ENCODE measurements at regions not wholly inside any gene's neighbourhood (a gene's known extent, or its start where the extent isn't known, plus 50 kb on each side); places are given as distances from the start of the nearest gene placed in this dataset.

GRCh38 chr7:109527833-109528232 lies 958.2 kb downstream of the DNAJB9 start:
- POLR2A ChIA-PET, result no interaction called here
- H3K27ac Mint-ChIP-seq, result no peak overlapping the region
- intact Hi-C loops (cut with micrococcal nuclease), result no loop called here

GRCh38 chr7:109529712-109530111 lies 960.0 kb downstream of the DNAJB9 start:
- Mint-ChIP-seq H3K27me3 (no peaks in the 10 kb centered on the region), H3K27ac (no peak overlapping the region), H3K4me1 (ENCODE audit: low read depth) (no peaks in the 10 kb centered on the region), H3K4me3 (no peak overlapping the region), H3K9me3 (peaks cover 1% of the 10 kb centered on the region), H3K36me3 (ENCODE audit: low read depth) (no peaks in the 10 kb centered on the region)
- TF ChIP-seq CTCF (IDR thresholded peaks at IDR 0.05), result no peak
- ChIA-PET CTCF (no interaction called here), POLR2A (no interaction called here)
- ATAC-seq, result no peak
- intact Hi-C loops (cut with micrococcal nuclease), result no loop called here
- DNase-seq, result no peak

More at GRCh38 chr7:109527833-109528232, 958.2 kb downstream of the DNAJB9 start:
- ATAC-seq (no peak), DNase-seq (no peak)
- H3K4me3 Mint-ChIP-seq, result no peak overlapping the region
- H3K36me3 Mint-ChIP-seq (ENCODE audit: low read depth), result no peaks in the 10 kb centered on the region
- TF ChIP-seq CTCF (IDR thresholded peaks at IDR 0.05), result no peak
- no peaks in the 10 kb centered on the region for H3K4me1 Mint-ChIP-seq (ENCODE audit: low read depth)
- CTCF ChIA-PET, result no interaction called here
- H3K9me3 Mint-ChIP-seq, result peaks cover 3% of the 10 kb centered on the region
- no peaks in the 10 kb centered on the region for H3K27me3 Mint-ChIP-seq

- Mint-ChIP-seq H3K27ac (no peak overlapping the region), H3K4me3 (no peak overlapping the region), H3K9me3 (peaks cover 1% of the 10 kb centered on the region), H3K4me1 (ENCODE audit: low read depth) (no peaks in the 10 kb centered on the region), H3K36me3 (ENCODE audit: low read depth) (no peaks in the 10 kb centered on the region), H3K27me3 (no peaks in the 10 kb centered on the region)
- no peak for TF ChIP-seq CTCF (IDR thresholded peaks at IDR 0.05)
- ATAC-seq (no peak), DNase-seq (no peak)
- ChIA-PET POLR2A (no interaction called here), CTCF (no interaction called here)
- intact Hi-C loops (cut with micrococcal nuclease), result no loop called here
Measured at GRCh38 chr7:109532262-109532992, 962.8 kb downstream of the DNAJB9 start.

- no peak for TF ChIP-seq CTCF (IDR thresholded peaks at IDR 0.05)
- H3K27me3 Mint-ChIP-seq, result no peaks in the 10 kb centered on the region
- H3K4me3 Mint-ChIP-seq, result no peak overlapping the region
- no peaks in the 10 kb centered on the region for H3K36me3 Mint-ChIP-seq (ENCODE audit: low read depth)
- ChIA-PET CTCF (no interaction called here), POLR2A (no interaction called here)
- intact Hi-C loops (cut with micrococcal nuclease), result no loop called here
- H3K27ac Mint-ChIP-seq, result no peak overlapping the region
- no peaks in the 10 kb centered on the region for H3K4me1 Mint-ChIP-seq (ENCODE audit: low read depth)
- ATAC-seq (no peak), DNase-seq (no peak)
- no peaks in the 10 kb centered on the region for H3K9me3 Mint-ChIP-seq
Measured at GRCh38 chr7:109545686-109546085, 976.0 kb downstream of the DNAJB9 start.

GRCh38 chr7:109549471-109550193 lies 980.0 kb downstream of the DNAJB9 start:
- H3K27ac Mint-ChIP-seq, result no peak overlapping the region
- ChIA-PET CTCF (no interaction called here), POLR2A (no interaction called here)
- no peaks in the 10 kb centered on the region for H3K4me1 Mint-ChIP-seq (ENCODE audit: low read depth)
- no peaks in the 10 kb centered on the region for H3K27me3 Mint-ChIP-seq
- H3K9me3 Mint-ChIP-seq, result peaks cover 5% of the 10 kb centered on the region
- no peaks in the 10 kb centered on the region for H3K36me3 Mint-ChIP-seq (ENCODE audit: low read depth)
- no peak for DNase-seq
- ATAC-seq, result no peak
- intact Hi-C loops (cut with micrococcal nuclease), result no loop called here
- no peak for TF ChIP-seq CTCF (IDR thresholded peaks at IDR 0.05)
- H3K4me3 Mint-ChIP-seq, result no peak overlapping the region

Measured in activated CD8-positive, alpha-beta T cell treated with anti-CD3 and anti-CD28 coated beads for 36 hours (primary cell).